PC-9 (cell line): ENCODE measurements at regions not wholly inside any gene's neighbourhood (a gene's known extent, or its start where the extent isn't known, plus 50 kb on each side); places are given as distances from the start of the nearest gene placed in this dataset.

Source experiments
- BruUV-seq: library from RNA; stranded (reverse); fragments of 400-500 nt; replicated peaks from 2 replicates; lab custom pipeline; 2021; lab: Mats Ljungman, UMichigan
- CTCF ChIA-PET: fragments of 300-600 bp; sonication (Branson Sonifier 250); formaldehyde crosslinking; loops from one replicate; lab custom pipeline; 2022; ENCODE audit warnings: antibody characterized with exemption; lab: Charles Lee
- POLR2A ChIA-PET: fragments of 300-600 bp; sonication (Branson Sonifier 250); formaldehyde crosslinking; loops from one replicate; lab custom pipeline; 2022; ENCODE audit warnings: antibody characterized with exemption; ENCODE audit not compliant: unreplicated experiment; lab: Charles Lee
- DNase-seq, 2 experiments: peaks; one replicate each; pipeline versions ENCODE4 v3.0.0 to v3.0.0-alpha.2; 2015 to 2022; ENCODE audit warnings: mixed read lengths in 1 of 2
- H2AFZ ChIP-seq: fragments of 200-600 bp; sonication (generic); 2 replicates; pipeline ENCODE4 v1.8.1; 2017; ENCODE audit warnings: antibody characterized with exemption
- H3F3A ChIP-seq: fragments of 200-600 bp; sonication (generic); 2 replicates; pipeline ENCODE4 v1.8.1; 2017; ENCODE audit warnings: antibody characterized with exemption, mild to moderate bottlenecking, low read depth; ENCODE audit not compliant: insufficient read depth
- H3K27ac ChIP-seq: fragments of 200-600 bp; sonication (generic); 2 replicates; pipeline ENCODE4 v1.6.1; 2016; ENCODE audit warnings: mixed run types
- H3K27me3 ChIP-seq: fragments of 200-600 bp; sonication (generic); 2 replicates; pipeline ENCODE4 v1.6.1; 2016; ENCODE audit warnings: low read depth, mixed run types; ENCODE audit not compliant: insufficient read depth
- H3K36me3 ChIP-seq: fragments of 200-600 bp; sonication (generic); 2 replicates; pipeline ENCODE4 v1.6.1; 2016; ENCODE audit warnings: low read depth, mixed run types
- H3K4me1 ChIP-seq: fragments of 200-600 bp; sonication (generic); replicated peaks from 2 replicates; pipeline ENCODE4 v1.6.1; 2016; ENCODE audit warnings: mixed run types; ENCODE audit not compliant: insufficient read depth
- H3K4me2 ChIP-seq: fragments of 200-600 bp; sonication (generic); 2 replicates; pipeline ENCODE4 v1.6.1; 2017; ENCODE audit warnings: mixed run types
- H3K4me3 ChIP-seq: fragments of 200-600 bp; sonication (generic); 2 replicates; pipeline ENCODE4 v1.6.1; 2016; ENCODE audit warnings: mixed run types
- H3K79me2 ChIP-seq: fragments of 200-600 bp; sonication (generic); 2 replicates; pipeline ENCODE4 v1.6.1; 2017; ENCODE audit warnings: low read depth, mixed run types
- H3K9me2 ChIP-seq: fragments of 200-600 bp; sonication (generic); 2 replicates; pipeline ENCODE4 v1.8.1; 2017; ENCODE audit warnings: mild to moderate bottlenecking; ENCODE audit not compliant: insufficient read depth
- H3K9me3 ChIP-seq: fragments of 200-600 bp; sonication (generic); 2 replicates; pipeline ENCODE4 v1.8.1; 2016; ENCODE audit warnings: low read depth; ENCODE audit not compliant: insufficient read depth
- H4K20me1 ChIP-seq: fragments of 200-600 bp; sonication (generic); 2 replicates; pipeline ENCODE4 v1.8.1; 2017; ENCODE audit not compliant: insufficient read depth
- EZH2 ChIP-seq: fragments of 200-600 bp; sonication (generic); IDR thresholded peaks from 2 replicates; pipeline ENCODE4 v1.8.0; 2017; ENCODE audit warnings: antibody characterized with exemption, low read depth
- intact Hi-C: fragments of 100-400 bp; cut with micrococcal nuclease; formaldehyde crosslinking; loops from one replicate; pipeline ENCODE4 v1.10.0; 2022; ENCODE audit not compliant: unreplicated experiment
- TF ChIP-seq, protein P1 (sequence below): fragments of 200-600 bp; sonication (generic); conservative IDR thresholded peaks from 2 replicates; pipeline ENCODE4 v1.6.1; 2017; ENCODE audit warnings: mixed run types, antibody characterized with exemption, mild to moderate bottlenecking, moderate library complexity

DNA sequence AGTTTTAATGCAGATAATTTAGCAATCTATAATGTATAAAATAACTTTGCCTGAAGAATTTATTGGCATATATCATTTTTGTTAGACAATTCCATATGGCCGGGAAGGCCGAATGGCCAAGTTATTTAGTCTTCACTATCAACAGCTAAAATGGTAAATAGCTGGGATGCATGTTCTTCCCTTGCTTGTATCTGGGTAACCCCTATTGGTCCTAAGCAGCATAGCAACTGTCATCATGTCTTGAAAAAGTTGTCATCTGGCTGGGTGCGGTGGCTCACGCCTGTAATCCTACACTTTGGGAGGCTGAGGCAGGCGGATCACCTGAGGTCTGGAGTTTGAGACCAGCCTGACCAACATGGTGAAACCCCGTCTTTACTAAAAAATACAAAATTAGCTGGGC lies 340.0 kb upstream of the DPYD start:
- no peak overlapping the region for H3K4me2 ChIP-seq
- H4K20me1 ChIP-seq, result no peaks in the 10 kb centered on the region
- H3K9me3 ChIP-seq, result no peaks in the 10 kb centered on the region
- TF ChIP-seq EZH2, result no peak
- TF ChIP-seq, protein P1, sequence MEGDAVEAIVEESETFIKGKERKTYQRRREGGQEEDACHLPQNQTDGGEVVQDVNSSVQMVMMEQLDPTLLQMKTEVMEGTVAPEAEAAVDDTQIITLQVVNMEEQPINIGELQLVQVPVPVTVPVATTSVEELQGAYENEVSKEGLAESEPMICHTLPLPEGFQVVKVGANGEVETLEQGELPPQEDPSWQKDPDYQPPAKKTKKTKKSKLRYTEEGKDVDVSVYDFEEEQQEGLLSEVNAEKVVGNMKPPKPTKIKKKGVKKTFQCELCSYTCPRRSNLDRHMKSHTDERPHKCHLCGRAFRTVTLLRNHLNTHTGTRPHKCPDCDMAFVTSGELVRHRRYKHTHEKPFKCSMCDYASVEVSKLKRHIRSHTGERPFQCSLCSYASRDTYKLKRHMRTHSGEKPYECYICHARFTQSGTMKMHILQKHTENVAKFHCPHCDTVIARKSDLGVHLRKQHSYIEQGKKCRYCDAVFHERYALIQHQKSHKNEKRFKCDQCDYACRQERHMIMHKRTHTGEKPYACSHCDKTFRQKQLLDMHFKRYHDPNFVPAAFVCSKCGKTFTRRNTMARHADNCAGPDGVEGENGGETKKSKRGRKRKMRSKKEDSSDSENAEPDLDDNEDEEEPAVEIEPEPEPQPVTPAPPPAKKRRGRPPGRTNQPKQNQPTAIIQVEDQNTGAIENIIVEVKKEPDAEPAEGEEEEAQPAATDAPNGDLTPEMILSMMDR, result no peak
- ChIA-PET POLR2A (interaction anchor here (0.6 kb wide), 1 partner anchor 772 kb away, joined by 4 read pairs; no protein-coding TSS in a partner anchor), CTCF (no interaction called here)
- H3F3A ChIP-seq, result peaks cover 11% of the 10 kb centered on the region; the same call in 1 of the 2 replicates
- BruUV-seq, result no TSS peak
- no peaks in the 10 kb centered on the region for H3K36me3 ChIP-seq
- no peak for DNase-seq
- no peaks in the 10 kb centered on the region for H3K27me3 ChIP-seq
- H2AFZ ChIP-seq, result no peak overlapping the region
- intact Hi-C loops, result no loop called here
- no peak overlapping the region for H3K27ac ChIP-seq
- H3K9me2 ChIP-seq, result peaks cover 3% of the 10 kb centered on the region
- peaks cover 15% of the 10 kb centered on the region for H3K4me1 ChIP-seq
- H3K79me2 ChIP-seq, result no peaks in the 10 kb centered on the region
- H3K4me3 ChIP-seq, result no peak overlapping the region

DNA sequence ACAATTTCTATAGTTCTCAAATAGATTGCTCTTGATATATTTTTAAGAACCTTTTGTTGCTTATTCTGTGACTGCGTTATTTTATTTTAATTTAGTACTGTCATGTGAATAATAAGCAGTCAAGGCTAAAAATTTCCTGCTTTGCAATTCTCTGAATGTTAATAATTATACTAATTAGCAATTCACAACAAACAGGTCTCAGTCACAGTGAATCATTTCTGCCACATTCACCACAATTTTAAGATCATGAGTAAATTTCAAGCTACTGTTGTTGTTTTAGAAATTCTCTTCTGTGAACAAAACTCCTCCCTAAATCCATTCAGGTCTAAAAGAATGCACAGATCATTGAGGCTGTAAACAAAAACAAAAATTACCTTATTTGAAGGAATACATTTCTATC lies 339.6 kb upstream of the DPYD start:
- ChIA-PET CTCF (no interaction called here), POLR2A (interaction anchor here (0.6 kb wide), 1 partner anchor 771 kb away, joined by 4 read pairs; no protein-coding TSS in a partner anchor)
- no TSS peak for BruUV-seq
- TF ChIP-seq, protein P1, result no peak
- TF ChIP-seq EZH2, result no peak
- Histone ChIP-seq H3F3A (peaks cover 11% of the 10 kb centered on the region; the same call in 1 of the 2 replicates), H3K4me3 (no peak overlapping the region), H3K36me3 (no peaks in the 10 kb centered on the region), H2AFZ (no peak overlapping the region), H3K79me2 (no peaks in the 10 kb centered on the region), H3K9me3 (no peaks in the 10 kb centered on the region), H3K9me2 (peaks cover 3% of the 10 kb centered on the region), H3K27ac (no peak overlapping the region), H3K4me1 (peaks cover 15% of the 10 kb centered on the region), H3K27me3 (no peaks in the 10 kb centered on the region), H4K20me1 (no peaks in the 10 kb centered on the region), H3K4me2 (no peak overlapping the region)
- intact Hi-C loops, result no loop called here
- DNase-seq, result no peak

DNA sequence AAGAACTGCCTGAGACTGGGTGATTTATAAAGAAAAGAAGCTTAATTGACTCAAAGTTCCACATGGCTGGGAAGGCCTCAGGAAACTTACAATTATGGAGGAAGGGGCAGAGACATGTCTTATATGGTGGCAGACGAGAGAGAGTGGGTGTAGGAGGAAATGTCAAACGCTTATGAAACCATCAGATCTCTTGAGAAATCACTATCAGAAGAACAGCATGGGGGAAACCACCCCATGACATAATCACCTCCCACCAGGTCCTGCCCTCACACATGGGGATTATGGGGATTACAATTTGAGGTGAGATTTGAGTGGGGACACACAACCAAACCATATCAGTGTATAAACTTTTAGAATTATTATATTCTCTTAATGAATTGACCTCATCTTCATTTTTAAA lies 335.9 kb upstream of the DPYD start:
- no peak for TF ChIP-seq EZH2
- TF ChIP-seq, protein P1, result no peak
- Histone ChIP-seq H3K79me2 (no peaks in the 10 kb centered on the region), H3K27ac (no peak overlapping the region), H3K9me2 (no peaks in the 10 kb centered on the region; the same call in 1 of the 2 replicates), H2AFZ (no peak overlapping the region), H3F3A (no peaks in the 10 kb centered on the region), H3K27me3 (no peaks in the 10 kb centered on the region), H3K4me2 (no peak overlapping the region), H3K4me3 (no peak overlapping the region), H4K20me1 (no peaks in the 10 kb centered on the region), H3K36me3 (no peaks in the 10 kb centered on the region), H3K4me1 (no peaks in the 10 kb centered on the region), H3K9me3 (no peaks in the 10 kb centered on the region)
- POLR2A ChIA-PET, result interaction anchor here (0.6 kb wide), 1 partner anchor 1315 kb away, joined by 3 read pairs; no protein-coding TSS in a partner anchor
- CTCF ChIA-PET, result no interaction called here
- no peak for DNase-seq
- no TSS peak for BruUV-seq
- intact Hi-C loops, result no loop called here
